Stomach (tissue), 4 donors: ENCODE measurements at regions not wholly inside any gene's neighbourhood (a gene's known extent, or its start where the extent isn't known, plus 50 kb on each side); places are given as distances from the start of the nearest gene placed in this dataset.

Source experiments
- POLR2AphosphoS5 ChIP-seq, 3 donors: sonication (generic); formaldehyde crosslinking; IDR thresholded peaks; one replicate each; pipeline ENCODE4 v1.6.1; 2016; ENCODE audit warnings: antibody characterized with exemption in 3 of 3
- TF ChIP-seq, protein P1 (sequence below), 7 experiments: fragments of 450-650 bp in 4 of 7; fragments of 200-600 bp in 3 of 7; sonication (generic) in 3 of 7; IDR thresholded peaks; one replicate each; pipeline ENCODE4 v1.5.1; 2016 to 2019; ENCODE audit warnings: antibody characterized with exemption in 7 of 7, control low read depth in 2 of 7, mild to moderate bottlenecking in 1 of 7

DNA sequence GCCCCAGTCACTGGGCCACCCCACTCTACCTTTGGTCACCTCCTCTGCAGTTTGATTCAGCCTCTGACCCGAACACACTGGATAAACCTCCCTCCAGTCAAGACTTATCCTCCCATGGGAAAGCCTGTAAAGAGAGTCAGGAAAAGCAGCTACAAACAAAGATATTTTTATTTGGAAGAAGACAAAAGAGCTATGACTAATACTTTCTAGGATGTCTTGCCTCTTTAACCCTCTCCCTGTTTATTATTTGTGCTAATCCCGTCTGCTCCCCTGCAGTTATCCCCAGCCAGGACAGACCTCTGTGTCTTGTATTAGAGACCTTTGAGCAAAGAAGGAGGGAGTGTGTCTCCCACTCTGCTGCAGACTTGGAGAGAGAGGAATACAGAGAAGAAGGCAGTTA, 178.3 kb downstream of the EFNB2 start:
- TF ChIP-seq, protein P1, sequence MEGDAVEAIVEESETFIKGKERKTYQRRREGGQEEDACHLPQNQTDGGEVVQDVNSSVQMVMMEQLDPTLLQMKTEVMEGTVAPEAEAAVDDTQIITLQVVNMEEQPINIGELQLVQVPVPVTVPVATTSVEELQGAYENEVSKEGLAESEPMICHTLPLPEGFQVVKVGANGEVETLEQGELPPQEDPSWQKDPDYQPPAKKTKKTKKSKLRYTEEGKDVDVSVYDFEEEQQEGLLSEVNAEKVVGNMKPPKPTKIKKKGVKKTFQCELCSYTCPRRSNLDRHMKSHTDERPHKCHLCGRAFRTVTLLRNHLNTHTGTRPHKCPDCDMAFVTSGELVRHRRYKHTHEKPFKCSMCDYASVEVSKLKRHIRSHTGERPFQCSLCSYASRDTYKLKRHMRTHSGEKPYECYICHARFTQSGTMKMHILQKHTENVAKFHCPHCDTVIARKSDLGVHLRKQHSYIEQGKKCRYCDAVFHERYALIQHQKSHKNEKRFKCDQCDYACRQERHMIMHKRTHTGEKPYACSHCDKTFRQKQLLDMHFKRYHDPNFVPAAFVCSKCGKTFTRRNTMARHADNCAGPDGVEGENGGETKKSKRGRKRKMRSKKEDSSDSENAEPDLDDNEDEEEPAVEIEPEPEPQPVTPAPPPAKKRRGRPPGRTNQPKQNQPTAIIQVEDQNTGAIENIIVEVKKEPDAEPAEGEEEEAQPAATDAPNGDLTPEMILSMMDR (IDR thresholded peaks at IDR 0.05) = no peak
- no peak for TF ChIP-seq POLR2AphosphoS5 (IDR thresholded peaks at IDR 0.05)
